Erythroblast (primary cell): ENCODE measurements at regions not wholly inside any gene's neighbourhood (a gene's known extent, or its start where the extent isn't known, plus 50 kb on each side); places are given as distances from the start of the nearest gene placed in this dataset.

Experiments
- GATA1 ChIP-seq: IDR thresholded peaks from 2 replicates; pipeline ENCODE4 v1.6.1; 2011; ENCODE audit warnings: low read depth, mild to moderate bottlenecking, control low read depth, low read length, moderate library complexity
- POLR2A ChIP-seq: IDR thresholded peaks from 2 replicates; pipeline ENCODE4 v1.6.1; 2011; ENCODE audit warnings: mild to moderate bottlenecking, low read length

GRCh38 chr4:186935901-186936300, 212.2 kb upstream of the FAT1 start:
- no peak for TF ChIP-seq POLR2A
- no peak for TF ChIP-seq GATA1
